ENCODE measurements at regions not wholly inside any gene's neighbourhood (a gene's known extent, or its start where the extent isn't known, plus 50 kb on each side); places are given as distances from the start of the nearest gene placed in this dataset.

- TF ChIP-seq POLR2A (IDR thresholded peaks at IDR 0.05) (no peak), CTCF (IDR thresholded peaks at IDR 0.05) (no peak), EP300 (IDR thresholded peaks at IDR 0.05) (no peak), POLR2AphosphoS5 (IDR thresholded peaks at IDR 0.05) (no peak)
Observed at GRCh38 chr1:103309786-103310185, 201.5 kb upstream of the COL11A1 start.

GRCh38 chr1:103307751-103308150 is 199.4 kb upstream of the COL11A1 start:
- TF ChIP-seq POLR2A (IDR thresholded peaks at IDR 0.05) = no peak
- TF ChIP-seq POLR2AphosphoS5 (IDR thresholded peaks at IDR 0.05) = no peak
- TF ChIP-seq CTCF (IDR thresholded peaks at IDR 0.05) = no peak
- TF ChIP-seq EP300 (IDR thresholded peaks at IDR 0.05) = no peak
- H3K9me3 ChIP-seq = peaks cover 0 to under 1% (median 0%) of the 10 kb centered on the region in 4 donors
- no peaks in the 10 kb centered on the region for H3K4me1 ChIP-seq
- DNase-seq = no peak
- no peak overlapping the region for H3K4me3 ChIP-seq
- 43 to 71% methylated on average over 2 of the region's 2 CpGs for WGBS, 2 donors
- H3K27ac ChIP-seq = no peak overlapping the region
- H3K36me3 ChIP-seq = no peaks in the 10 kb centered on the region
- H3K27me3 ChIP-seq = no peaks in the 10 kb centered on the region
- intact Hi-C loops (cut with DNase I) = no loop called here

More at GRCh38 chr1:103309786-103310185, 201.5 kb upstream of the COL11A1 start:
- Histone ChIP-seq H3K27me3 (no peaks in the 10 kb centered on the region), H3K27ac (no peak overlapping the region), H3K4me1 (no peaks in the 10 kb centered on the region), H3K9me3 (peaks cover 0 to 2% (median 0%) of the 10 kb centered on the region in 4 donors), H3K4me3 (no peak overlapping the region), H3K36me3 (no peaks in the 10 kb centered on the region)
- no peak for DNase-seq
- 91 to 93% methylated on average over 1 of the region's 1 CpG for WGBS, 2 donors
- intact Hi-C loops (cut with DNase I) = no loop called here

- TF ChIP-seq EP300 (IDR thresholded peaks at IDR 0.05) = no peak
- TF ChIP-seq CTCF (IDR thresholded peaks at IDR 0.05) = no peak
- TF ChIP-seq POLR2AphosphoS5 (IDR thresholded peaks at IDR 0.05) = no peak
- no peak for TF ChIP-seq POLR2A (IDR thresholded peaks at IDR 0.05)
- H3K4me3 ChIP-seq = no peak overlapping the region
- no peak for DNase-seq
- no peaks in the 10 kb centered on the region for H3K36me3 ChIP-seq
- H3K27ac ChIP-seq = no peak overlapping the region
- intact Hi-C loops (cut with DNase I) = no loop called here
- H3K9me3 ChIP-seq = no peaks in the 10 kb centered on the region
- H3K4me1 ChIP-seq = no peaks in the 10 kb centered on the region
- H3K27me3 ChIP-seq = no peaks in the 10 kb centered on the region
Observed at GRCh38 chr1:103283841-103284669, 175.7 kb upstream of the COL11A1 start.

GRCh38 chr1:103283371-103283770 is 175.0 kb upstream of the COL11A1 start:
- H3K36me3 ChIP-seq = no peaks in the 10 kb centered on the region
- H3K27ac ChIP-seq = no peak overlapping the region
- H3K4me3 ChIP-seq = no peak overlapping the region
- TF ChIP-seq CTCF (IDR thresholded peaks at IDR 0.05) (no peak), POLR2AphosphoS5 (IDR thresholded peaks at IDR 0.05) (no peak), EP300 (IDR thresholded peaks at IDR 0.05) (no peak), POLR2A (IDR thresholded peaks at IDR 0.05) (no peak)
- 40 to 62% methylated on average over 1 of the region's 1 CpG for WGBS, 2 donors
- intact Hi-C loops (cut with DNase I) = no loop called here
- no peaks in the 10 kb centered on the region for H3K4me1 ChIP-seq
- no peak for DNase-seq
- H3K9me3 ChIP-seq = no peaks in the 10 kb centered on the region
- H3K27me3 ChIP-seq = no peaks in the 10 kb centered on the region

Data from sigmoid colon (tissue), 6 donors.